T-helper 1 cell treated with Interleukin-12 subunit alpha and Interleukin-12 subunit beta and Interleukin-4 antibody, amounts not matched to agents 30 μg/mL and 1 μg/mL, for 36 hours (primary cell): ENCODE measurements at regions not wholly inside any gene's neighbourhood (a gene's known extent, or its start where the extent isn't known, plus 50 kb on each side); places are given as distances from the start of the nearest gene placed in this dataset.

Experiments
- H3K27ac Mint-ChIP-seq: one replicate; pipeline ENCODE4 v1.8.0; 2021; ENCODE audit warnings: mild to moderate bottlenecking, mixed read lengths
- H3K27me3 Mint-ChIP-seq: one replicate; pipeline ENCODE4 v1.8.0; 2021; ENCODE audit warnings: low read depth, mixed read lengths
- H3K36me3 Mint-ChIP-seq: one replicate; pipeline ENCODE4 v1.8.0; 2021; ENCODE audit warnings: low read depth, mixed read lengths
- H3K4me1 Mint-ChIP-seq: one replicate; pipeline ENCODE4 v1.8.0; 2021; ENCODE audit warnings: low read depth, mixed read lengths
- H3K4me3 Mint-ChIP-seq: one replicate; pipeline ENCODE4 v1.8.0; 2021; ENCODE audit warnings: mild to moderate bottlenecking, moderate library complexity, mixed read lengths
- H3K9me3 Mint-ChIP-seq: one replicate; pipeline ENCODE4 v1.8.0; 2021; ENCODE audit warnings: mixed read lengths

GRCh38 chr2:237244976-237245646, 159.4 kb downstream of the COPS8 start:
- H3K4me1 Mint-ChIP-seq, result no peaks in the 10 kb centered on the region
- H3K4me3 Mint-ChIP-seq, result no peak overlapping the region
- H3K27ac Mint-ChIP-seq, result no peak overlapping the region
- no peaks in the 10 kb centered on the region for H3K27me3 Mint-ChIP-seq
- H3K9me3 Mint-ChIP-seq, result peaks cover 3% of the 10 kb centered on the region
- H3K36me3 Mint-ChIP-seq, result no peaks in the 10 kb centered on the region

GRCh38 chr2:237250599-237250998, 163.4 kb downstream of the COL6A3 start:
- H3K27me3 Mint-ChIP-seq, result no peaks in the 10 kb centered on the region
- no peak overlapping the region for H3K4me3 Mint-ChIP-seq
- H3K9me3 Mint-ChIP-seq, result no peaks in the 10 kb centered on the region
- H3K4me1 Mint-ChIP-seq, result no peaks in the 10 kb centered on the region
- no peak overlapping the region for H3K27ac Mint-ChIP-seq
- H3K36me3 Mint-ChIP-seq, result no peaks in the 10 kb centered on the region

- Mint-ChIP-seq H3K9me3 (no peaks in the 10 kb centered on the region), H3K4me1 (no peaks in the 10 kb centered on the region), H3K4me3 (no peak overlapping the region), H3K27me3 (no peaks in the 10 kb centered on the region), H3K27ac (no peak overlapping the region), H3K36me3 (no peaks in the 10 kb centered on the region)
These were observed 162.0 kb downstream of the COL6A3 start for GRCh38 chr2:237251986-237252385.

- Mint-ChIP-seq H3K27me3 (no peaks in the 10 kb centered on the region), H3K9me3 (no peaks in the 10 kb centered on the region), H3K4me3 (no peak overlapping the region), H3K36me3 (no peaks in the 10 kb centered on the region), H3K4me1 (peaks cover 2% of the 10 kb centered on the region), H3K27ac (no peak overlapping the region)
These were observed 160.8 kb downstream of the COL6A3 start for GRCh38 chr2:237253046-237253702.

GRCh38 chr2:237254369-237254861, 159.5 kb downstream of the COL6A3 start:
- no peak overlapping the region for H3K27ac Mint-ChIP-seq
- peaks cover 3% of the 10 kb centered on the region for H3K4me1 Mint-ChIP-seq
- no peak overlapping the region for H3K4me3 Mint-ChIP-seq
- H3K36me3 Mint-ChIP-seq, result no peaks in the 10 kb centered on the region
- H3K9me3 Mint-ChIP-seq, result no peaks in the 10 kb centered on the region
- H3K27me3 Mint-ChIP-seq, result no peaks in the 10 kb centered on the region

- Mint-ChIP-seq H3K27me3 (no peaks in the 10 kb centered on the region), H3K36me3 (no peaks in the 10 kb centered on the region), H3K4me1 (peaks cover 3% of the 10 kb centered on the region), H3K27ac (no peak overlapping the region), H3K4me3 (no peak overlapping the region), H3K9me3 (no peaks in the 10 kb centered on the region)
These were observed 158.9 kb downstream of the COL6A3 start for GRCh38 chr2:237254911-237255578.

- Mint-ChIP-seq H3K9me3 (no peaks in the 10 kb centered on the region), H3K27me3 (no peaks in the 10 kb centered on the region), H3K4me1 (peaks cover 3% of the 10 kb centered on the region), H3K27ac (no peak overlapping the region), H3K4me3 (no peak overlapping the region), H3K36me3 (no peaks in the 10 kb centered on the region)
These were observed 157.1 kb downstream of the COL6A3 start for GRCh38 chr2:237256887-237257286.

- Mint-ChIP-seq H3K36me3 (no peaks in the 10 kb centered on the region), H3K4me3 (no peak overlapping the region), H3K4me1 (peaks cover 3% of the 10 kb centered on the region), H3K27ac (no peak overlapping the region), H3K27me3 (no peaks in the 10 kb centered on the region), H3K9me3 (no peaks in the 10 kb centered on the region)
These were observed 156.5 kb downstream of the COL6A3 start for GRCh38 chr2:237257471-237257951.

GRCh38 chr2:237258116-237258515, 155.8 kb downstream of the COL6A3 start:
- no peaks in the 10 kb centered on the region for H3K36me3 Mint-ChIP-seq
- H3K4me3 Mint-ChIP-seq, result no peak overlapping the region
- no peaks in the 10 kb centered on the region for H3K27me3 Mint-ChIP-seq
- H3K27ac Mint-ChIP-seq, result no peak overlapping the region
- peaks cover 3% of the 10 kb centered on the region for H3K4me1 Mint-ChIP-seq
- no peaks in the 10 kb centered on the region for H3K9me3 Mint-ChIP-seq

- Mint-ChIP-seq H3K4me1 (peaks cover 3% of the 10 kb centered on the region), H3K9me3 (no peaks in the 10 kb centered on the region), H3K27me3 (no peaks in the 10 kb centered on the region), H3K36me3 (no peaks in the 10 kb centered on the region), H3K4me3 (no peak overlapping the region), H3K27ac (no peak overlapping the region)
These were observed 155.3 kb downstream of the COL6A3 start for GRCh38 chr2:237258615-237259014.

GRCh38 chr2:237259201-237259600, 154.8 kb downstream of the COL6A3 start:
- H3K36me3 Mint-ChIP-seq, result no peaks in the 10 kb centered on the region
- H3K9me3 Mint-ChIP-seq, result no peaks in the 10 kb centered on the region
- H3K27ac Mint-ChIP-seq, result no peak overlapping the region
- peaks cover 3% of the 10 kb centered on the region for H3K4me1 Mint-ChIP-seq
- H3K27me3 Mint-ChIP-seq, result no peaks in the 10 kb centered on the region
- no peak overlapping the region for H3K4me3 Mint-ChIP-seq

- H3K27ac Mint-ChIP-seq, result no peak overlapping the region
- no peaks in the 10 kb centered on the region for H3K9me3 Mint-ChIP-seq
- H3K4me1 Mint-ChIP-seq, result peaks cover 3% of the 10 kb centered on the region
- H3K27me3 Mint-ChIP-seq, result no peaks in the 10 kb centered on the region
- H3K4me3 Mint-ChIP-seq, result no peak overlapping the region
- no peaks in the 10 kb centered on the region for H3K36me3 Mint-ChIP-seq
These were observed 153.8 kb downstream of the COL6A3 start for GRCh38 chr2:237260039-237260620.

- H3K27me3 Mint-ChIP-seq, result no peaks in the 10 kb centered on the region
- no peak overlapping the region for H3K27ac Mint-ChIP-seq
- no peak overlapping the region for H3K4me3 Mint-ChIP-seq
- H3K4me1 Mint-ChIP-seq, result peaks cover 3% of the 10 kb centered on the region
- no peaks in the 10 kb centered on the region for H3K36me3 Mint-ChIP-seq
- H3K9me3 Mint-ChIP-seq, result no peaks in the 10 kb centered on the region
These were observed 153.3 kb downstream of the COL6A3 start for GRCh38 chr2:237260686-237261085.

- H3K9me3 Mint-ChIP-seq, result no peaks in the 10 kb centered on the region
- H3K36me3 Mint-ChIP-seq, result no peaks in the 10 kb centered on the region
- peaks cover 3% of the 10 kb centered on the region for H3K4me1 Mint-ChIP-seq
- H3K27me3 Mint-ChIP-seq, result no peaks in the 10 kb centered on the region
- H3K27ac Mint-ChIP-seq, result no peak overlapping the region
- H3K4me3 Mint-ChIP-seq, result no peak overlapping the region
These were observed 152.6 kb downstream of the COL6A3 start for GRCh38 chr2:237261327-237261726.
